PC-3 (cell line): ENCODE measurements at regions not wholly inside any gene's neighbourhood (a gene's known extent, or its start where the extent isn't known, plus 50 kb on each side); places are given as distances from the start of the nearest gene placed in this dataset.

Experiments
- CTCF ChIP-seq: fragments of 300-600 bp; sonication (generic); conservative IDR thresholded peaks from 2 replicates; pipeline ENCODE4 v1.5.1; 2017; ENCODE audit warnings: antibody characterized with exemption, low read depth, mild to moderate bottlenecking, low read length
- EZH2 ChIP-seq: fragments of 300-600 bp; sonication (generic); IDR thresholded peaks from one replicate; pipeline ENCODE4 v1.6.1; 2017; ENCODE audit warnings: antibody characterized with exemption, mild to moderate bottlenecking, low read length; ENCODE audit not compliant: unreplicated experiment
- EZH2phosphoT487 ChIP-seq: fragments of 300-600 bp; sonication (generic); IDR thresholded peaks from 2 replicates; pipeline ENCODE4 v1.6.1; 2018; ENCODE audit warnings: mild to moderate bottlenecking, antibody characterized with exemption, low read length, borderline replicate concordance

DNA sequence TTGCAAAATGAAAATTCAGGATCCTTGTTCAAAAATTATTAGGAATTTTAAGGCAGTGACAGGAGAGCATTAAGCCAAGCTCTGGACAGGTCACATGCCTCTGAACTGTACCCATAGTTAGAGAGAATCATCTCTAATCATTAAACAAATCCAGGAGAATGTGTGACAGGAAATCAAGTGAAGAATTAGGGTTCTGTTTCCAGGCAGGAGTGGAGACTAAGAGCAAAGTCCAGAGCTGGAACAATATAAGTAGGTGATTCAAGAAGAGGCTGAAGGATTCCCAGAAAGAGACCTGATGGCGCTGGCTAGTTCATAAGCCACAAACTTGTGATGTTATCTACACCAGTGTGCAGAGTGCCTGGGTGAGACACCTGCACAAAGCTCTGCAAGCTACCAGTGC is 104.6 kb upstream of the PRKG2 start:
- TF ChIP-seq CTCF = no peak
- TF ChIP-seq EZH2 = no peak
- TF ChIP-seq EZH2phosphoT487 = no peak
